Activated CD8-positive, alpha-beta T cell treated with anti-CD3 and anti-CD28 coated beads for 36 hours (primary cell): ENCODE measurements at regions not wholly inside any gene's neighbourhood (a gene's known extent, or its start where the extent isn't known, plus 50 kb on each side); places are given as distances from the start of the nearest gene placed in this dataset.

ENCODE experiments used
- ATAC-seq: fragments of 200-7000 bp; cut with Tn5 transposase; one replicate; pipeline ENCODE4 v1.10.0; 2021; ENCODE audit warnings: mild to moderate bottlenecking, moderate library complexity
- CTCF ChIA-PET: fragments of 350-600 bp; sonication (Branson Sonifier 250); formaldehyde crosslinking; loops from one replicate; lab custom pipeline; 2021; ENCODE audit warnings: antibody characterized with exemption; lab: Charles Lee
- POLR2A ChIA-PET: fragments of 350-600 bp; sonication (Branson Sonifier 250); formaldehyde crosslinking; loops from one replicate; lab custom pipeline; 2021; ENCODE audit warnings: antibody characterized with exemption; lab: Charles Lee
- DNase-seq: peaks from one replicate; pipeline ENCODE4 v3.0.0-alpha.2; 2020
- H3K27ac Mint-ChIP-seq: one replicate; pipeline ENCODE4 v1.8.0; 2021; ENCODE audit warnings: mild to moderate bottlenecking, mixed read lengths
- H3K27me3 Mint-ChIP-seq: one replicate; pipeline ENCODE4 v1.8.0; 2021; ENCODE audit warnings: mixed read lengths
- H3K36me3 Mint-ChIP-seq: one replicate; pipeline ENCODE4 v1.8.0; 2021; ENCODE audit warnings: low read depth, mixed read lengths
- H3K4me1 Mint-ChIP-seq: one replicate; pipeline ENCODE4 v1.8.0; 2021; ENCODE audit warnings: low read depth, mixed read lengths
- H3K4me3 Mint-ChIP-seq: one replicate; pipeline ENCODE4 v1.8.0; 2021; ENCODE audit warnings: mild to moderate bottlenecking, moderate library complexity, mixed read lengths
- H3K9me3 Mint-ChIP-seq: one replicate; pipeline ENCODE4 v1.8.0; 2021; ENCODE audit warnings: mixed read lengths
- CTCF ChIP-seq: fragments of 200-600 bp; IDR thresholded peaks from one replicate; pipeline ENCODE4 v1.8.0; 2022; ENCODE audit warnings: antibody characterized with exemption, mild to moderate bottlenecking
- intact Hi-C: fragments of 100-400 bp; cut with micrococcal nuclease; formaldehyde crosslinking; loops from one replicate; pipeline ENCODE4 v1.10.0; 2022

GRCh38 chr18:72324677-72325076 lies 219.5 kb downstream of the CBLN2 start:
- CTCF ChIA-PET: no interaction called here
- no peaks in the 10 kb centered on the region for H3K9me3 Mint-ChIP-seq
- POLR2A ChIA-PET: no interaction called here
- intact Hi-C loops: no loop called here
- TF ChIP-seq CTCF: no peak
- no peak overlapping the region for H3K27ac Mint-ChIP-seq
- ATAC-seq (no peak), DNase-seq (no peak)
- no peak overlapping the region for H3K4me3 Mint-ChIP-seq
- no peaks in the 10 kb centered on the region for H3K4me1 Mint-ChIP-seq
- H3K36me3 Mint-ChIP-seq: no peaks in the 10 kb centered on the region
- no peaks in the 10 kb centered on the region for H3K27me3 Mint-ChIP-seq

GRCh38 chr18:72316497-72316896 lies 227.6 kb downstream of the CBLN2 start:
- no peaks in the 10 kb centered on the region for H3K27me3 Mint-ChIP-seq
- no peaks in the 10 kb centered on the region for H3K4me1 Mint-ChIP-seq
- DNase-seq: no peak
- intact Hi-C loops: no loop called here
- no peaks in the 10 kb centered on the region for H3K36me3 Mint-ChIP-seq
- no peak overlapping the region for H3K27ac Mint-ChIP-seq
- H3K4me3 Mint-ChIP-seq: no peak overlapping the region
- TF ChIP-seq CTCF: no peak
- no peak for ATAC-seq
- ChIA-PET POLR2A (no interaction called here), CTCF (no interaction called here)
- H3K9me3 Mint-ChIP-seq: peaks cover 4% of the 10 kb centered on the region

DNA sequence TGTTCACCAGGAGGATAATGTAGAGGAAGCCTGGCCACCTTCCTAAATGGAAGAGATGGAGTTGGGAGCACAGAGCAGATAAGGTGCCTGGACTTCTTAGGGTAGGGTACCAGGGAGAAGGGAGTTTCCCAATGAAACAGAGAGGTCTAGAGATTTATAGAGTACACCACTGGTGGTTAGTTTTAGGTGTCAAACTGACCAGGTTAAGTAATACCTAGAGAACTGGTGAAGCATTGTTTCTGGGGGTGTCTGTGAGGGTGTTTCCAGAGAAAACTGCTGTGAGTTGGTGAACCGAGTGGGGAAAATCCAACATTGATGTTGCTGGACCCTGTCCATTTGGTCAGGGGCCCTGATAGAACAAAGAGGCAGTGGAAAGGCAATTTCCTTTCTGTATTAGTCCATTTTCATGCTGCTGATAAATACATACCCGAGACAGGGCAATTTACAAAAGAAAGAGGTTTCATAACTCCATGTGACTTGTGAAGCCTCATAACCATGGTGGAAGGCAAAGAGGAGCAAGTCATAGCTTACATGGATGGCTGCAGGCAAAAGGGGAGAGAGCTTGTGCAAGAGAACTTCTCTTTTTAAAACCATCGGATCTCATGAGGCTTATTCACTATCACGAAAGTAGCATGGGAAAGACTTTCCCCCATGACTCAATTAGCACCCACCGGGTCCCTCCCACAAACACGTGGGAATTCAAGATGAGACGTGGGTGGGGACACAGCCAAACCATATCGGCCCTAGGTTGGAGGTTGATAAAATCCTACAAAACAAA lies 260.8 kb downstream of the CBLN2 start:
- TF ChIP-seq CTCF: no peak
- no peak overlapping the region for H3K27ac Mint-ChIP-seq
- no peaks in the 10 kb centered on the region for H3K27me3 Mint-ChIP-seq
- H3K9me3 Mint-ChIP-seq: peaks cover 2% of the 10 kb centered on the region
- H3K4me1 Mint-ChIP-seq: no peaks in the 10 kb centered on the region
- H3K36me3 Mint-ChIP-seq: no peaks in the 10 kb centered on the region
- ATAC-seq (no peak), DNase-seq (no peak)
- POLR2A ChIA-PET: no interaction called here
- CTCF ChIA-PET: no interaction called here
- no peak overlapping the region for H3K4me3 Mint-ChIP-seq
- intact Hi-C loops: no loop called here

DNA sequence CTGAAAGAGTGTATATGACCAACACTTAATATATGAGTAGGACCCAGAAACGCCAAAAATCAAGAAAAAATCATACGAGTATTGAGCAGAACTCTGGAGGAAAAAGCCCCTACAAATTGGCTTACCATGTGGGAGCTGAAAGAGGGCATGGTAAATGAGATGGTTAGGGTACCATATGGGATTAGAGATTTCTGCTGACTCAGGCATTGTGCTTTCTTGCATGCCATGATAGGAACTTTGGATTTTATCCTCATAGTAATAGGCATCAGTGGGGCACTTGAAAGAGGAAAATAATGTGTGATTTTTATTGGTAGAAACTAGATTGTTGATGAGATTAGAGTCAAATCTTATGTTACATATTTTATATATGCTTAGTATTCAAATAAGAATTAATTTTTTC lies 271.1 kb downstream of the CBLN2 start:
- H3K36me3 Mint-ChIP-seq: no peaks in the 10 kb centered on the region
- H3K9me3 Mint-ChIP-seq: peaks cover 16% of the 10 kb centered on the region
- H3K27me3 Mint-ChIP-seq: no peaks in the 10 kb centered on the region
- ATAC-seq: no peak
- no peak for TF ChIP-seq CTCF
- no peak overlapping the region for H3K27ac Mint-ChIP-seq
- no peak overlapping the region for H3K4me3 Mint-ChIP-seq
- H3K4me1 Mint-ChIP-seq: no peaks in the 10 kb centered on the region
- CTCF ChIA-PET: no interaction called here
- no peak for DNase-seq
- intact Hi-C loops: no loop called here
- POLR2A ChIA-PET: no interaction called here

DNA sequence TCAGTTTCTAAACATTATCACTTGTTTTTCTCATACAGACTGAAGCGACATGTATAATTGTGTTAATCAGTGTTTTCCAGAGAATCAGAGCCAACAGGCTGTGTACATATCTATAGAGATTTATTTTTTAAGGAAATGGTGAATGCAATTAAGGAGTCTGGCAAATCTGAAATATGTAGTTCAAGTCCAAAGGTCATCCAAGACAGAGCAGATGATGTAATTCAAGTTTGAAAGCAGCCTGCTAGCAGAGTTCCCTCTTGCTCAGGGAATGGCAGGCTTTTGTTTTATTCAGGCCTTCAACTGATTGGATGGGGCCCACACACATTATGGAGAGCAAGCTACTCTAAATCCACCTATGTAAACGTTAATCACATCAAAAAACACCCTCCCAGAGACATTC lies 282.6 kb downstream of the CBLN2 start:
- H3K27me3 Mint-ChIP-seq: no peaks in the 10 kb centered on the region
- ATAC-seq (no peak), DNase-seq (no peak)
- intact Hi-C loops: no loop called here
- no peak for TF ChIP-seq CTCF
- no peaks in the 10 kb centered on the region for H3K9me3 Mint-ChIP-seq
- CTCF ChIA-PET: no interaction called here
- POLR2A ChIA-PET: no interaction called here
- H3K4me3 Mint-ChIP-seq: no peak overlapping the region
- no peaks in the 10 kb centered on the region for H3K36me3 Mint-ChIP-seq
- no peaks in the 10 kb centered on the region for H3K4me1 Mint-ChIP-seq
- H3K27ac Mint-ChIP-seq: no peak overlapping the region
